Endothelial cell of umbilical vein (primary cell): ENCODE measurements at regions not wholly inside any gene's neighbourhood (a gene's known extent, or its start where the extent isn't known, plus 50 kb on each side); places are given as distances from the start of the nearest gene placed in this dataset.

Source experiments
- BruUV-seq: library from RNA; stranded (reverse); fragments of 400-500 nt; replicated peaks from 2 replicates; lab custom pipeline; 2021; lab: Mats Ljungman, UMichigan
- CTCF ChIA-PET: fragments of 300-600, 350-600 bp; sonication (Branson Sonifier 250); formaldehyde crosslinking; loops from one replicate; lab custom pipeline; 2021; ENCODE audit warnings: antibody characterized with exemption, inconsistent platforms; lab: Charles Lee
- POLR2A ChIA-PET: fragments of 300-600, 350-600 bp; sonication (Branson Sonifier 250); formaldehyde crosslinking; loops from one replicate; lab custom pipeline; 2021; ENCODE audit warnings: antibody characterized with exemption, inconsistent platforms; lab: Charles Lee
- DNase-seq: peaks from one replicate; pipeline ENCODE4 v3.0.0-alpha.2; 2011; ENCODE audit warnings: low read depth, low spot score
- FAIRE-seq: peaks from 2 replicates; lab custom pipeline; 2011; peaks lifted over from hg19 to GRCh38; lab: Jason Lieb, UNC
- H2AFZ ChIP-seq: 2 replicates; pipeline ENCODE4 v1.6.0; 2012; ENCODE audit warnings: low read depth, low read length, control low read depth, inconsistent platforms
- H3K27ac ChIP-seq: 2 replicates; pipeline ENCODE4 v1.5.1; 2011; ENCODE audit warnings: low read depth, mild to moderate bottlenecking, control low read depth, low read length, moderate library complexity; ENCODE audit not compliant: insufficient read depth
- H3K27me3 ChIP-seq, 2 experiments: 2 replicates each; pipeline versions ENCODE4 v1.6.0 to v1.6.1; 2011; ENCODE audit warnings: low read length in 2 of 2, mixed read lengths in 1 of 2; ENCODE audit not compliant: control insufficient read depth in 2 of 2, insufficient read depth in 2 of 2
- H3K36me3 ChIP-seq, 2 experiments: 2 replicates in 1 of 2; 3 replicates in 1 of 2; pipeline ENCODE4 v1.5.1; 2011; ENCODE audit warnings: low read length in 2 of 2, mild to moderate bottlenecking in 1 of 2, moderate library complexity in 1 of 2; ENCODE audit not compliant: control insufficient read depth in 2 of 2, insufficient read depth in 2 of 2; ENCODE audit errors: extremely low read depth in 1 of 2
- H3K4me1 ChIP-seq: 3 replicates; pipeline ENCODE4 v1.5.1; 2011; ENCODE audit warnings: mild to moderate bottlenecking, low read length; ENCODE audit not compliant: control insufficient read depth, insufficient read depth; ENCODE audit errors: extremely low read depth
- H3K4me2 ChIP-seq: 2 replicates; pipeline ENCODE4 v1.6.1; 2011; ENCODE audit warnings: low read length, control low read depth, mixed read lengths; ENCODE audit not compliant: insufficient read depth
- H3K4me3 ChIP-seq, 3 experiments: fragments of 200-600 bp in 1 of 3; sonication (generic), shearing (Covaris generic) in 1 of 3; replicated peaks in 1 of 3; 2 replicates each; pipeline ENCODE4 v1.5.1; 2011 to 2016; ENCODE audit warnings: control low read depth in 3 of 3, low read length in 3 of 3, mild to moderate bottlenecking in 2 of 3, inconsistent platforms in 1 of 3, low read depth in 1 of 3, moderate library complexity in 1 of 3; ENCODE audit not compliant: insufficient read depth in 1 of 3
- H3K79me2 ChIP-seq: 2 replicates; pipeline ENCODE4 v1.6.0; 2012; ENCODE audit warnings: low read length, inconsistent platforms; ENCODE audit not compliant: control insufficient read depth, insufficient read depth
- H3K9ac ChIP-seq: replicated peaks from 2 replicates; pipeline ENCODE3; 2011; ENCODE audit warnings: low read length, control low read depth; ENCODE audit not compliant: insufficient read depth; ENCODE audit errors: extremely low read depth
- H3K9me1 ChIP-seq: replicated peaks from 3 replicates; pipeline ENCODE4 v1.6.0; 2011; ENCODE audit warnings: mild to moderate bottlenecking, low read length; ENCODE audit not compliant: control insufficient read depth, insufficient read depth; ENCODE audit errors: extremely low read depth
- H3K9me3 ChIP-seq: replicated peaks from 2 replicates; pipeline ENCODE4 v1.5.1; 2012; ENCODE audit warnings: low read length, inconsistent platforms; ENCODE audit not compliant: control insufficient read depth, insufficient read depth
- H4K20me1 ChIP-seq: replicated peaks from 2 replicates; pipeline ENCODE3; 2011; ENCODE audit warnings: mild to moderate bottlenecking, low read length; ENCODE audit not compliant: control insufficient read depth, insufficient read depth; ENCODE audit errors: extremely low read depth
- CTCF ChIP-seq, 2 donors: IDR thresholded peaks; 1 replicate in 1 of 2; 2 replicates in 1 of 2; pipeline ENCODE4 v1.5.1; 2011; ENCODE audit warnings: low read length in 2 of 2, mild to moderate bottlenecking in 2 of 2, moderate library complexity in 2 of 2, control low read depth in 1 of 2, inconsistent platforms in 1 of 2, low read depth in 1 of 2; ENCODE audit not compliant: insufficient read depth in 1 of 2; ENCODE audit errors: extremely low read depth in 1 of 2
- EZH2 ChIP-seq: IDR thresholded peaks from 2 replicates; pipeline ENCODE4 v1.6.1; 2012; ENCODE audit warnings: borderline replicate concordance, low read depth, mild to moderate bottlenecking, moderate library complexity, low read length, inconsistent platforms; ENCODE audit not compliant: severe bottlenecking
- FOS ChIP-seq: IDR thresholded peaks from 2 replicates; pipeline ENCODE4 v1.6.1; 2011; ENCODE audit warnings: mild to moderate bottlenecking, low read length, moderate library complexity, borderline replicate concordance; ENCODE audit not compliant: insufficient read depth
- GATA2 ChIP-seq: IDR thresholded peaks from 2 replicates; pipeline ENCODE4 v1.7.0; 2011; ENCODE audit warnings: low read depth, mild to moderate bottlenecking, moderate library complexity, mixed read lengths, low read length; ENCODE audit not compliant: insufficient read length, insufficient read depth
- JUN ChIP-seq: IDR thresholded peaks from 2 replicates; pipeline ENCODE4 v1.6.1; 2011; ENCODE audit warnings: borderline replicate concordance, low read depth; ENCODE audit not compliant: insufficient read length, insufficient read depth
- MYC ChIP-seq: IDR thresholded peaks from one replicate; pipeline ENCODE4 v1.6.1; 2011; ENCODE audit warnings: mild to moderate bottlenecking, low read depth, low read length
- POLR2A ChIP-seq: IDR thresholded peaks from 2 replicates; pipeline ENCODE4 v1.6.1; 2012; ENCODE audit warnings: low read depth, mild to moderate bottlenecking, control low read depth, low read length
- POLR2AphosphoS5 ChIP-seq: IDR thresholded peaks from 2 replicates; pipeline ENCODE4 v1.6.1; 2012; ENCODE audit warnings: low read depth, mild to moderate bottlenecking, control low read depth, low read length, moderate library complexity; ENCODE audit not compliant: insufficient read depth
- dilution Hi-C: fragments of 300-500 bp; cut with MboI; formaldehyde crosslinking; loops from one replicate; pipeline ENCODE4 v1.15.0; 2019; ENCODE audit warnings: low sequenced_read_pairs; ENCODE audit not compliant: extremely low pct_ligation_motif_present
- intact Hi-C: fragments of 100-400 bp; cut with micrococcal nuclease; formaldehyde crosslinking; loops from one replicate; pipeline ENCODE4 v1.10.0; 2022
- TF ChIP-seq, protein P1 (sequence below): IDR thresholded peaks from 2 replicates; pipeline ENCODE4 v1.6.1; 2011; ENCODE audit not compliant: insufficient read depth, insufficient read length

DNA sequence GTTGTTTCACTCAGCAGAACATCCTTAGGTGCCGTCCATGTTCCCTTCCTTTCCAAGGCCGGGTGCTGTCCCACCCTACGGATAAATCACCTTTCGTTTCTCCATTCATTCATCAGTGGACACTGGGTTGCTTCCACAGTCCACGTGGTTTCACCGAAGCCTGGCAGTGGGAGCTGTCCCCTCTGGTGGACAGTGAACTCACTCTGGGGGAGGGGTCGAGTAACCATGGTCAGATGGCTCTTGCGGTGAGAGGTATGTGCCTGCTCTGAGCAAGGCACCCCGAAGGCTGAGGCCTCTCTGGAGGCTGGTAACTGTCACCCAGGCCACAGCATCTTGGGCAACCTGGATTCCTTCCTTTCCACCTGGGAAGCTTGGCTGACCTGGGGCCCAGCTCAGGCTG, 61.5 kb upstream of the TWIST2 start:
- TF ChIP-seq POLR2AphosphoS5 = no peak
- no peak for TF ChIP-seq CTCF (IDR thresholded peaks at IDR 0.05; ENCODE audit: extremely low read depth in 1 of 2, insufficient read depth in 1 of 2, low read depth in 1 of 2, low read length in 2 of 2)
- TF ChIP-seq GATA2 = no peak
- no peak for TF ChIP-seq JUN
- TF ChIP-seq EZH2 = no peak
- TF ChIP-seq, protein P1, sequence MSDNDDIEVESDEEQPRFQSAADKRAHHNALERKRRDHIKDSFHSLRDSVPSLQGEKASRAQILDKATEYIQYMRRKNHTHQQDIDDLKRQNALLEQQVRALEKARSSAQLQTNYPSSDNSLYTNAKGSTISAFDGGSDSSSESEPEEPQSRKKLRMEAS = no peak
- TF ChIP-seq FOS = no peak
- no peak for TF ChIP-seq MYC
- TF ChIP-seq POLR2A = no peak
- BruUV-seq = no TSS peak
- Histone ChIP-seq H3K4me3 (no peak overlapping the region), H3K27ac (no peak overlapping the region), H3K27me3 (no peaks in the 10 kb centered on the region), H3K9ac (no peak overlapping the region), H3K36me3 (no peaks in the 10 kb centered on the region), H3K4me1 (no peaks in the 10 kb centered on the region), H3K9me3 (no peaks in the 10 kb centered on the region), H3K9me1 (no peaks in the 10 kb centered on the region), H3K79me2 (no peaks in the 10 kb centered on the region), H2AFZ (no peak overlapping the region), H3K4me2 (no peak overlapping the region), H4K20me1 (no peaks in the 10 kb centered on the region)
- no peak for DNase-seq
- no peak for FAIRE-seq
- intact Hi-C loops (no loop called here), dilution Hi-C loops (no loop called here)
- CTCF ChIA-PET = interaction anchor here (1.5 to 4.8 kb wide), 5 partner anchors 65 to 429 kb away, joined by 3 to 223 read pairs (median 24); no protein-coding TSS in a partner anchor
- POLR2A ChIA-PET = no interaction called here
